WTC11 (cell line): ENCODE measurements at regions not wholly inside any gene's neighbourhood (a gene's known extent, or its start where the extent isn't known, plus 50 kb on each side); places are given as distances from the start of the nearest gene placed in this dataset.

Source experiments
- CTCF ChIP-seq: fragments of 200-600 bp; IDR thresholded peaks from 2 replicates; pipeline ENCODE4 v1.8.0; 2022; ENCODE audit warnings: antibody characterized with exemption
- ETV6 ChIP-seq: sonication (generic); formaldehyde crosslinking; IDR thresholded peaks from 2 replicates; pipeline ENCODE4 v1.8.1; 2022; ENCODE audit warnings: mild to moderate bottlenecking, missing genetic modification reagents
- MXD4 ChIP-seq: fragments of 250-450 bp; sonication (Bioruptor Pico); IDR thresholded peaks from 2 replicates; pipeline ENCODE4 v1.8.0; 2021; ENCODE audit warnings: mild to moderate bottlenecking, moderate library complexity, borderline replicate concordance
- SMAD4 ChIP-seq: sonication (generic); formaldehyde crosslinking; IDR thresholded peaks from 2 replicates; pipeline ENCODE4 v1.8.0; 2022; ENCODE audit warnings: mild to moderate bottlenecking, missing genetic modification reagents

DNA sequence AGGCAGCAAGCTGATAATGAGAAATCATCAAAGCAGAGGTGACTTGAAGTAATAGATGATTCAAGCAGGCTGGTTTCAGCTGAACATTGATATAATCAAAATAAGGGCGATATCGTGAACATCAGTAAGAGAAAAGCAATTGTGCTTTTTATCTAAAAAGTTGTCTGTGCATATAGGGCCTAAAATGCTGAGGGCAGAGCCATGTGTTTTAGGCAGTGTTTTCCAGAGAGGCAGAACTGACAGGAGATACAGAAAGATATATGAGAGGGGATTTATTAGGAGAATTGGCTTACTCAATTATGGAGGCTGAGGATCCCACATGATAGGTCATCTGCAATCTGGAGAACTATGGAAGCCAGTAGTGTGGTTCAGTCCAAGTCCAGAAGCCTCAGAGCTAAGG, 136.5 kb upstream of the NPY2R start:
- TF ChIP-seq CTCF = no peak
- TF ChIP-seq ETV6 (CRISPR knock-in tag) = no peak
- TF ChIP-seq MXD4 (CRISPR knock-in tag) = no peak
- no peak for TF ChIP-seq SMAD4 (CRISPR knock-in tag)
